ENCODE measurements at regions not wholly inside any gene's neighbourhood (a gene's known extent, or its start where the extent isn't known, plus 50 kb on each side); places are given as distances from the start of the nearest gene placed in this dataset.

DNA sequence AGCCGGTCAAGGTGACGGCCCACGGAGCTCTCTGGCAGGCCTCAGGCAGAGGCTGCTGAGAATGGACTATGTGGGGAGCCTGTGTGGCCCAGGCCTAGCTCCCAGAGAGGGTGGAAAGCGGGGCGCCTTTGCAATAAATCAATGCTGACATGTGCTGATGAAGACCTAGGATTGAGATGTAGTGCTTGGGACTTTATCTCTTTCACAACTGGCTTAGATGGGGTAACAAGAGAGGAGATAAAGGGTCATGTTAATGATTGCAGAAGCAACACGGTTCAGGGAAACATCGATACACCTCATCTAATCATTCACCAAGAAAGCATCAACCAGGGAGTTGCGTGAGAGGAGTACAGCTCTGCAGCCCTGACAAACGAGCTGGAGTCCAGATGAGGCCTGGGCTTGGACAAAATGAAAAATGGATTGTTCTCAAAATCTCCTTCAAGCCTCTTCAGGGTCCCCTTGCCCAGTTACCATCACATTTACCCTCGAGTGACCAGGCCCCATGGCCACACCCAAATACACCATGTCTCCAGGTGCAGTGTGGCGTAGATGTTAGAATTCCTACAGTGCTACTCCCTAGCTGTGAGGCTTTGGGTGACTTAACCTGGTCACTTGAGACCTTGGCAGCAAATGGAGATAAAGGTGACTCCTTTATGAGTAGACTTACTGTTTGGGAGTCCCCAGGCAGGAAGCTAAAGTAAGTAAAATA lies 146.4 kb upstream of the LIPC start:
- no peak for TF ChIP-seq CTCF (IDR thresholded peaks at IDR 0.05)
- no peak for TF ChIP-seq EZH2 (IDR thresholded peaks at IDR 0.05; ENCODE audit: borderline replicate concordance, insufficient read depth, low read depth, low read length, poor library complexity, severe bottlenecking)
- Histone ChIP-seq H3K79me2 (ENCODE audit: control insufficient read depth, insufficient read depth, low read length) (no peaks in the 10 kb centered on the region), H3K27me3 (replicated peaks in 1 of 4; ENCODE audit: control extremely low read depth in 1 of 4, control insufficient read depth in 3 of 4, insufficient read depth in 4 of 4, low read length in 3 of 4) (no peaks in the 10 kb centered on the region), H3K4me3 (ENCODE audit: control extremely low read depth in 1 of 5, extremely low read depth in 1 of 5, insufficient read depth in 1 of 5, low read depth in 2 of 5, low read length in 4 of 5) (no peak overlapping the region), H3K36me3 (replicated peaks in 1 of 2; ENCODE audit: control extremely low read depth in 1 of 2, control insufficient read depth in 1 of 2, extremely low read depth in 1 of 2, insufficient read depth in 2 of 2, low read length in 1 of 2) (no peaks in the 10 kb centered on the region), H3K27ac (ENCODE audit: low read length in 2 of 2) (no peak overlapping the region), H2AFZ (ENCODE audit: insufficient read depth, low read depth, low read length, poor library complexity, severe bottlenecking) (no peak overlapping the region), H3K9me3 (ENCODE audit: control extremely low read depth in 1 of 3, control insufficient read depth in 2 of 3, insufficient read depth in 1 of 3, low read length in 2 of 3) (no peaks in the 10 kb centered on the region), H4K20me1 (ENCODE audit: control insufficient read depth, insufficient read depth, low read length, poor library complexity, severe bottlenecking) (no peaks in the 10 kb centered on the region), H3K4me2 (replicated peaks; ENCODE audit: low read depth, low read length, poor library complexity, severe bottlenecking) (no peak overlapping the region), H3K9ac (ENCODE audit: low read length) (no peak overlapping the region), H3K4me1 (ENCODE audit: control insufficient read depth in 2 of 2, insufficient read depth in 2 of 2, low read length in 2 of 2) (no peaks in the 10 kb centered on the region)
- Mint-ChIP-seq H3K9me3 (ENCODE audit: insufficient read depth) (no peaks in the 10 kb centered on the region), H3K4me3 (no peak overlapping the region), H3K4me1 (no peaks in the 10 kb centered on the region), H3K27me3 (peaks cover 15% of the 10 kb centered on the region), H3K27ac (no peak overlapping the region)
- ChIA-PET POLR2A (no interaction called here), CTCF (no interaction called here)
- WGBS (ENCODE audit: insufficient coverage), result 89% methylated on average over 6 of the region's 11 CpGs
- intact Hi-C loops (cut with micrococcal nuclease), result no loop called here
- ATAC-seq (ENCODE audit: low read depth) (no peak), DNase-seq (no peak)

- TF ChIP-seq CTCF (IDR thresholded peaks at IDR 0.05) (no peak), EZH2 (IDR thresholded peaks at IDR 0.05; ENCODE audit: borderline replicate concordance, insufficient read depth, low read depth, low read length, poor library complexity, severe bottlenecking) (no peak)
- no peak overlapping the region for H3K9ac ChIP-seq (ENCODE audit: low read length)
- no peak overlapping the region for H3K4me3 Mint-ChIP-seq
- no peak overlapping the region for H3K4me3 ChIP-seq (ENCODE audit: control extremely low read depth in 1 of 5, extremely low read depth in 1 of 5, insufficient read depth in 1 of 5, low read depth in 2 of 5, low read length in 4 of 5)
- H3K27ac Mint-ChIP-seq, result no peak overlapping the region
- no peaks in the 10 kb centered on the region for H3K27me3 ChIP-seq (replicated peaks in 1 of 4; ENCODE audit: control extremely low read depth in 1 of 4, control insufficient read depth in 3 of 4, insufficient read depth in 4 of 4, low read length in 3 of 4)
- no peaks in the 10 kb centered on the region for H3K36me3 ChIP-seq (replicated peaks in 1 of 2; ENCODE audit: control extremely low read depth in 1 of 2, control insufficient read depth in 1 of 2, extremely low read depth in 1 of 2, insufficient read depth in 2 of 2, low read length in 1 of 2)
- DNase-seq (no peak), ATAC-seq (ENCODE audit: low read depth) (no peak)
- H3K9me3 Mint-ChIP-seq (ENCODE audit: insufficient read depth), result no peaks in the 10 kb centered on the region
- H3K4me2 ChIP-seq (replicated peaks; ENCODE audit: low read depth, low read length, poor library complexity, severe bottlenecking), result no peak overlapping the region
- intact Hi-C loops (cut with micrococcal nuclease), result no loop called here
- CTCF ChIA-PET, result no interaction called here
- no peaks in the 10 kb centered on the region for H4K20me1 ChIP-seq (ENCODE audit: control insufficient read depth, insufficient read depth, low read length, poor library complexity, severe bottlenecking)
- H3K27ac ChIP-seq (ENCODE audit: low read length in 2 of 2), result no peak overlapping the region
- H3K4me1 ChIP-seq (ENCODE audit: control insufficient read depth in 2 of 2, insufficient read depth in 2 of 2, low read length in 2 of 2), result no peaks in the 10 kb centered on the region
- H3K9me3 ChIP-seq (ENCODE audit: control extremely low read depth in 1 of 3, control insufficient read depth in 2 of 3, insufficient read depth in 1 of 3, low read length in 2 of 3), result no peaks in the 10 kb centered on the region
- H3K27me3 Mint-ChIP-seq, result peaks cover 15% of the 10 kb centered on the region
- H2AFZ ChIP-seq (ENCODE audit: insufficient read depth, low read depth, low read length, poor library complexity, severe bottlenecking), result no peak overlapping the region
- no CpG with 5 or more reads among the region's 2 CpGs for WGBS (ENCODE audit: insufficient coverage)
- POLR2A ChIA-PET, result no interaction called here
- H3K79me2 ChIP-seq (ENCODE audit: control insufficient read depth, insufficient read depth, low read length), result no peaks in the 10 kb centered on the region
- H3K4me1 Mint-ChIP-seq, result no peaks in the 10 kb centered on the region
Measured at GRCh38 chr15:58285921-58286278, 145.9 kb upstream of the LIPC start.

All from B cell (primary cell).